ENCODE measurements at regions not wholly inside any gene's neighbourhood (a gene's known extent, or its start where the extent isn't known, plus 50 kb on each side); places are given as distances from the start of the nearest gene placed in this dataset.

DNA sequence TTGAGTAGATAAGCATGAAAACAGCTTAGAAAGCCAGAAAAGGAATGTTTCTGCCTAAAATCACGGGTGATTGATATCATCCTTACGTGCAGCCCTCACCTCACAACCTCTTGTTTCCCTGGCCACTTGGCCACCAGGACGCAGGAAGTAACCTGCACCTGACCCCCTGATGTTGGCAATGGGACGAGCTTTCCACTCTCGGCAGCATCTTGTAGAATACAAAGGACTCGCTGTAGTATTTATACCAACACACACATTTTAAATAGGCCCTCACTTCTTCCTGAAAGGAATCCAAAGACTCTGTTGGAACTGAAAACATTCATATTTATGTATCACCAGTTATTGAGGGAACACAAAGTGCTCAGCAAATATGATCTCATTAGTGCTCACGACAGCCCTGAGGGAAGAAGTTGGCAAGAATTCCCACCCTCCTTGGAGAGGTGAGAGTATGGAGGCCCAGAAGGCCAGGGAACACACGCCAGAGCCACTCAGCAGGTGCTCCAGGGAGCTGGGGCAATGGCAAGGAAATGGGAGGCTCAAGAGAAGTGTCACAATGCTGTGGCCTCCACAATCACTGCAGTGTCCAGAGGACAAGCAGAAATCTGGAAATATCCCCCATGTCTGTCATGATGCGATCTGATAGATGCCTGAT, 103.3 kb upstream of the KIT start:
- no peaks in the 10 kb centered on the region for H3F3A ChIP-seq (ENCODE audit: insufficient read depth, low read length, poor library complexity, severe bottlenecking)
- no peak overlapping the region for H3K4me2 ChIP-seq (ENCODE audit: low read length)
- H3K9ac ChIP-seq (ENCODE audit: low read length), result no peak overlapping the region
- H3K27me3 ChIP-seq (ENCODE audit: insufficient read depth, low read depth, low read length), result no peaks in the 10 kb centered on the region
- H3K27ac ChIP-seq (ENCODE audit: low read length), result no peak overlapping the region
- no peak overlapping the region for H2AFZ ChIP-seq (ENCODE audit: low read depth, low read length)
- no peaks in the 10 kb centered on the region for H3K36me3 ChIP-seq (ENCODE audit: insufficient read depth, low read length)
- H3K9me3 ChIP-seq (ENCODE audit: low read length), result no peaks in the 10 kb centered on the region
- no peaks in the 10 kb centered on the region for H4K20me1 ChIP-seq (ENCODE audit: insufficient read depth)
- TF ChIP-seq MXI1 (conservative IDR thresholded peaks at IDR 0.05; ENCODE audit: poor library complexity, severe bottlenecking) (no peak), SMC3 (conservative IDR thresholded peaks at IDR 0.05; ENCODE audit: poor library complexity) (no peak), RAD21 (conservative IDR thresholded peaks at IDR 0.05) (no peak), EP300 (conservative IDR thresholded peaks at IDR 0.05; ENCODE audit: poor library complexity, severe bottlenecking) (no peak), TAF1 (IDR thresholded peaks at IDR 0.05; ENCODE audit: low read depth) (no peak), EZH2 (IDR thresholded peaks at IDR 0.05; ENCODE audit: borderline replicate concordance, insufficient read depth, low read length, poor library complexity, severe bottlenecking) (no peak), REST (IDR thresholded peaks at IDR 0.05; ENCODE audit: borderline replicate concordance) (no peak), POLR2AphosphoS5 (IDR thresholded peaks at IDR 0.05) (no peak)
- TF ChIP-seq, protein P1, sequence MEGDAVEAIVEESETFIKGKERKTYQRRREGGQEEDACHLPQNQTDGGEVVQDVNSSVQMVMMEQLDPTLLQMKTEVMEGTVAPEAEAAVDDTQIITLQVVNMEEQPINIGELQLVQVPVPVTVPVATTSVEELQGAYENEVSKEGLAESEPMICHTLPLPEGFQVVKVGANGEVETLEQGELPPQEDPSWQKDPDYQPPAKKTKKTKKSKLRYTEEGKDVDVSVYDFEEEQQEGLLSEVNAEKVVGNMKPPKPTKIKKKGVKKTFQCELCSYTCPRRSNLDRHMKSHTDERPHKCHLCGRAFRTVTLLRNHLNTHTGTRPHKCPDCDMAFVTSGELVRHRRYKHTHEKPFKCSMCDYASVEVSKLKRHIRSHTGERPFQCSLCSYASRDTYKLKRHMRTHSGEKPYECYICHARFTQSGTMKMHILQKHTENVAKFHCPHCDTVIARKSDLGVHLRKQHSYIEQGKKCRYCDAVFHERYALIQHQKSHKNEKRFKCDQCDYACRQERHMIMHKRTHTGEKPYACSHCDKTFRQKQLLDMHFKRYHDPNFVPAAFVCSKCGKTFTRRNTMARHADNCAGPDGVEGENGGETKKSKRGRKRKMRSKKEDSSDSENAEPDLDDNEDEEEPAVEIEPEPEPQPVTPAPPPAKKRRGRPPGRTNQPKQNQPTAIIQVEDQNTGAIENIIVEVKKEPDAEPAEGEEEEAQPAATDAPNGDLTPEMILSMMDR (IDR thresholded peaks at IDR 0.05; ENCODE audit: poor library complexity, severe bottlenecking), result no peak
- no peak overlapping the region for H3K4me3 ChIP-seq (ENCODE audit: low read length)
- H3K79me2 ChIP-seq (replicated peaks; ENCODE audit: insufficient read depth, low read length), result no peaks in the 10 kb centered on the region
- H3K9me2 ChIP-seq (ENCODE audit: insufficient read depth, low read length), result no peaks in the 10 kb centered on the region

GRCh38 chr4:54556051-54556450, 101.7 kb upstream of the KIT start:
- Histone ChIP-seq H3K9me3 (ENCODE audit: low read length) (no peaks in the 10 kb centered on the region), H2AFZ (ENCODE audit: low read depth, low read length) (no peak overlapping the region), H3K9ac (ENCODE audit: low read length) (no peak overlapping the region), H3K36me3 (ENCODE audit: insufficient read depth, low read length) (no peaks in the 10 kb centered on the region), H3F3A (ENCODE audit: insufficient read depth, low read length, poor library complexity, severe bottlenecking) (no peaks in the 10 kb centered on the region), H3K27me3 (ENCODE audit: insufficient read depth, low read depth, low read length) (no peaks in the 10 kb centered on the region), H3K27ac (ENCODE audit: low read length) (no peak overlapping the region), H3K4me2 (ENCODE audit: low read length) (no peak overlapping the region), H3K79me2 (replicated peaks; ENCODE audit: insufficient read depth, low read length) (no peaks in the 10 kb centered on the region), H4K20me1 (ENCODE audit: insufficient read depth) (no peaks in the 10 kb centered on the region), H3K9me2 (ENCODE audit: insufficient read depth, low read length) (no peaks in the 10 kb centered on the region), H3K4me3 (ENCODE audit: low read length) (no peak overlapping the region)
- TF ChIP-seq SMC3 (conservative IDR thresholded peaks at IDR 0.05; ENCODE audit: poor library complexity), result no peak
- TF ChIP-seq EP300 (conservative IDR thresholded peaks at IDR 0.05; ENCODE audit: poor library complexity, severe bottlenecking), result no peak
- no peak for TF ChIP-seq TAF1 (IDR thresholded peaks at IDR 0.05; ENCODE audit: low read depth)
- TF ChIP-seq, protein P1 (IDR thresholded peaks at IDR 0.05; ENCODE audit: poor library complexity, severe bottlenecking), result no peak
- no peak for TF ChIP-seq POLR2AphosphoS5 (IDR thresholded peaks at IDR 0.05)
- TF ChIP-seq EZH2 (IDR thresholded peaks at IDR 0.05; ENCODE audit: borderline replicate concordance, insufficient read depth, low read length, poor library complexity, severe bottlenecking), result no peak
- no peak for TF ChIP-seq MXI1 (conservative IDR thresholded peaks at IDR 0.05; ENCODE audit: poor library complexity, severe bottlenecking)
- no peak for TF ChIP-seq RAD21 (conservative IDR thresholded peaks at IDR 0.05)
- TF ChIP-seq REST (IDR thresholded peaks at IDR 0.05; ENCODE audit: borderline replicate concordance), result no peak

Measured in neural cell (in vitro differentiated cells).